ENCODE measurements at regions not wholly inside any gene's neighbourhood (a gene's known extent, or its start where the extent isn't known, plus 50 kb on each side); places are given as distances from the start of the nearest gene placed in this dataset.
"Not testable (repeated sequence)": the region's sequence is repeated elsewhere in the genome, so short reads cannot be mapped to it uniquely, and the experiment has no call there.

GRCh38 chr4:8942088-8942487, 70.4 kb upstream of the HMX1 start:
- H3K4me1 Mint-ChIP-seq, H3K36me3 Mint-ChIP-seq, H3K9me3 Mint-ChIP-seq, H3K4me3 Mint-ChIP-seq, H3K27me3 Mint-ChIP-seq, H3K27ac Mint-ChIP-seq: not testable (repeated sequence)

- not testable (repeated sequence) for H3K36me3 Mint-ChIP-seq, H3K4me1 Mint-ChIP-seq, H3K4me3 Mint-ChIP-seq, H3K9me3 Mint-ChIP-seq, H3K27ac Mint-ChIP-seq, H3K27me3 Mint-ChIP-seq
These were observed 69.8 kb upstream of the HMX1 start for GRCh38 chr4:8941492-8941805.

- Mint-ChIP-seq H3K27me3 (no peaks in the 10 kb centered on the region), H3K4me3 (no peak overlapping the region), H3K4me1 (no peaks in the 10 kb centered on the region), H3K27ac (no peak overlapping the region), H3K36me3 (no peaks in the 10 kb centered on the region), H3K9me3 (no peaks in the 10 kb centered on the region)
These were observed 69.3 kb upstream of the HMX1 start for GRCh38 chr4:8940792-8941491.

GRCh38 chr4:8939840-8940742, 68.5 kb upstream of the HMX1 start:
- Mint-ChIP-seq H3K4me3 (no peak overlapping the region), H3K4me1 (no peaks in the 10 kb centered on the region)

GRCh38 chr4:8939160-8939839, 67.7 kb upstream of the HMX1 start:
- H3K4me3 Mint-ChIP-seq: no peak overlapping the region
- no peaks in the 10 kb centered on the region for H3K9me3 Mint-ChIP-seq
- no peak overlapping the region for H3K27ac Mint-ChIP-seq
- H3K27me3 Mint-ChIP-seq: no peaks in the 10 kb centered on the region
- H3K36me3 Mint-ChIP-seq: no peaks in the 10 kb centered on the region
- no peaks in the 10 kb centered on the region for H3K4me1 Mint-ChIP-seq

More at GRCh38 chr4:8939840-8940742, 68.5 kb upstream of the HMX1 start:
- Mint-ChIP-seq H3K27me3 (no peaks in the 10 kb centered on the region), H3K9me3 (no peaks in the 10 kb centered on the region), H3K27ac (no peak overlapping the region), H3K36me3 (no peaks in the 10 kb centered on the region)

GRCh38 chr4:8938623-8939022, 67.0 kb upstream of the HMX1 start:
- Mint-ChIP-seq H3K4me3 (no peak overlapping the region), H3K27me3 (no peaks in the 10 kb centered on the region), H3K27ac (no peak overlapping the region), H3K9me3 (no peaks in the 10 kb centered on the region), H3K36me3 (no peaks in the 10 kb centered on the region), H3K4me1 (no peaks in the 10 kb centered on the region)

GRCh38 chr4:8938137-8938536, 66.5 kb upstream of the HMX1 start:
- Mint-ChIP-seq H3K9me3 (no peaks in the 10 kb centered on the region), H3K4me3 (no peak overlapping the region), H3K27ac (no peak overlapping the region)

GRCh38 chr4:8932884-8933283, 61.2 kb upstream of the HMX1 start:
- Mint-ChIP-seq H3K27ac (no peak overlapping the region), H3K27me3 (no peaks in the 10 kb centered on the region), H3K9me3 (no peaks in the 10 kb centered on the region), H3K4me3 (no peak overlapping the region), H3K36me3 (no peaks in the 10 kb centered on the region), H3K4me1 (no peaks in the 10 kb centered on the region)

More at GRCh38 chr4:8938137-8938536, 66.5 kb upstream of the HMX1 start:
- Mint-ChIP-seq H3K36me3 (no peaks in the 10 kb centered on the region), H3K27me3 (no peaks in the 10 kb centered on the region), H3K4me1 (no peaks in the 10 kb centered on the region)

- peaks cover 5% of the 10 kb centered on the region for H3K36me3 Mint-ChIP-seq
- H3K4me1 Mint-ChIP-seq: no peaks in the 10 kb centered on the region
- H3K4me3 Mint-ChIP-seq: no peak overlapping the region
These were observed 56.4 kb upstream of the HMX1 start for GRCh38 chr4:8928074-8928473.

GRCh38 chr4:8922481-8922880, 50.8 kb upstream of the HMX1 start:
- no peak overlapping the region for H3K4me3 Mint-ChIP-seq
- H3K27ac Mint-ChIP-seq: no peak overlapping the region
- H3K9me3 Mint-ChIP-seq: peaks cover 16% of the 10 kb centered on the region
- peaks cover 5% of the 10 kb centered on the region for H3K36me3 Mint-ChIP-seq
- peaks cover 8% of the 10 kb centered on the region for H3K4me1 Mint-ChIP-seq
- peaks cover 18% of the 10 kb centered on the region for H3K27me3 Mint-ChIP-seq

More at GRCh38 chr4:8928074-8928473, 56.4 kb upstream of the HMX1 start:
- peaks cover 15% of the 10 kb centered on the region for H3K9me3 Mint-ChIP-seq
- H3K27me3 Mint-ChIP-seq: peaks cover 5% of the 10 kb centered on the region
- no peak overlapping the region for H3K27ac Mint-ChIP-seq

GRCh38 chr4:8921465-8921864, 49.8 kb upstream of the HMX1 start:
- peaks cover 18% of the 10 kb centered on the region for H3K27me3 Mint-ChIP-seq

More at GRCh38 chr4:8921465-8921864, 49.8 kb upstream of the HMX1 start:
- Mint-ChIP-seq H3K4me1 (peaks cover 8% of the 10 kb centered on the region), H3K27ac (no peak overlapping the region), H3K4me3 (no peak overlapping the region), H3K36me3 (peaks cover 5% of the 10 kb centered on the region), H3K9me3 (peaks cover 16% of the 10 kb centered on the region)
